HG02973 (cell line): ENCODE measurements at regions not wholly inside any gene's neighbourhood (a gene's known extent, or its start where the extent isn't known, plus 50 kb on each side); places are given as distances from the start of the nearest gene placed in this dataset.
"Not testable (repeated sequence)": the region's sequence is repeated elsewhere in the genome, so short reads cannot be mapped to it uniquely, and the experiment has no call there.

Experiments used
- ATAC-seq: cut with Tn5 transposase; IDR thresholded peaks from one replicate; pipeline ENCODE4 v1.9.1; 2021; ENCODE audit warnings: moderate library complexity; ENCODE audit not compliant: unreplicated experiment

GRCh38 chr10:76815505-76815904 is 822.1 kb downstream of the KCNMA1 start:
- not testable (repeated sequence) for ATAC-seq

- ATAC-seq: no peak
Observed at GRCh38 chr10:76811430-76811829, 826.2 kb downstream of the KCNMA1 start.

- no peak for ATAC-seq
Observed at GRCh38 chr10:76788452-76788811, 849.2 kb downstream of the KCNMA1 start.

GRCh38 chr10:76787746-76788451 is 849.7 kb downstream of the KCNMA1 start:
- no peak for ATAC-seq

GRCh38 chr10:76786504-76787072 is 851.0 kb downstream of the KCNMA1 start:
- no peak for ATAC-seq

GRCh38 chr10:76784076-76784475 is 853.5 kb downstream of the KCNMA1 start:
- no peak for ATAC-seq

- ATAC-seq: no peak
Observed at GRCh38 chr10:76779796-76780301, 857.8 kb downstream of the KCNMA1 start.

GRCh38 chr10:76778914-76779795 is 858.5 kb downstream of the KCNMA1 start:
- ATAC-seq: no peak

- ATAC-seq: no peak
Observed at GRCh38 chr10:76774987-76775603, 862.5 kb downstream of the KCNMA1 start.

GRCh38 chr10:76769582-76769981 is 868.0 kb downstream of the KCNMA1 start:
- no peak for ATAC-seq

- ATAC-seq: no peak
Observed at GRCh38 chr10:76769161-76769560, 868.4 kb downstream of the KCNMA1 start.

GRCh38 chr10:76766682-76767081 is 870.9 kb downstream of the KCNMA1 start:
- ATAC-seq: no peak

- not testable (repeated sequence) for ATAC-seq
Observed at GRCh38 chr10:76764921-76765320, 872.7 kb downstream of the KCNMA1 start.

- ATAC-seq: no peak
Observed at GRCh38 chr10:76764177-76764576, 873.4 kb downstream of the KCNMA1 start.

GRCh38 chr10:76763376-76763775 is 874.2 kb downstream of the KCNMA1 start:
- ATAC-seq: no peak

- no peak for ATAC-seq
Observed at GRCh38 chr10:76759681-76760080, 877.9 kb downstream of the KCNMA1 start.

- ATAC-seq: no peak
Observed at GRCh38 chr10:76743169-76743568, 894.4 kb downstream of the KCNMA1 start.

GRCh38 chr10:76740514-76740913 is 897.1 kb downstream of the KCNMA1 start:
- ATAC-seq: no peak

- no peak for ATAC-seq
Observed at GRCh38 chr10:76738991-76739390, 898.6 kb downstream of the KCNMA1 start.

GRCh38 chr10:76736815-76737618 is 900.6 kb downstream of the KCNMA1 start:
- ATAC-seq: no peak
